Osteocyte (in vitro differentiated cells): ENCODE measurements at regions not wholly inside any gene's neighbourhood (a gene's known extent, or its start where the extent isn't known, plus 50 kb on each side); places are given as distances from the start of the nearest gene placed in this dataset.
A peak's percentile ranks its signal among the peaks of the same experiment; 100 is the strongest.

Source experiments
- DNase-seq: peaks from one replicate; pipeline ENCODE4 v3.0.0; 2021; ENCODE audit warnings: mixed read lengths; ENCODE audit not compliant: unreplicated experiment; ENCODE audit errors: extremely low spot score
- H3K27ac Mint-ChIP-seq: one replicate; pipeline ENCODE4 v1.8.0; 2021; ENCODE audit warnings: mild to moderate bottlenecking, mixed read lengths; ENCODE audit not compliant: unreplicated experiment
- H3K27me3 Mint-ChIP-seq: one replicate; pipeline ENCODE4 v1.8.0; 2021; ENCODE audit warnings: mixed read lengths; ENCODE audit not compliant: unreplicated experiment
- H3K36me3 Mint-ChIP-seq: one replicate; pipeline ENCODE4 v1.8.0; 2021; ENCODE audit warnings: mixed read lengths; ENCODE audit not compliant: unreplicated experiment
- H3K4me1 Mint-ChIP-seq: one replicate; pipeline ENCODE4 v1.8.0; 2021; ENCODE audit warnings: mixed read lengths; ENCODE audit not compliant: unreplicated experiment
- H3K4me3 Mint-ChIP-seq: one replicate; pipeline ENCODE4 v1.8.0; 2021; ENCODE audit warnings: mild to moderate bottlenecking, moderate library complexity, mixed read lengths; ENCODE audit not compliant: unreplicated experiment
- H3K9me3 Mint-ChIP-seq: one replicate; pipeline ENCODE4 v1.8.0; 2021; ENCODE audit warnings: mixed read lengths; ENCODE audit not compliant: unreplicated experiment
- TF ChIP-seq, protein P1 (sequence below): fragments of 200-600 bp; sonication (generic); IDR thresholded peaks from 2 replicates; pipeline ENCODE4 v1.5.0; 2021; ENCODE audit warnings: antibody characterized with exemption, mild to moderate bottlenecking, moderate library complexity

DNA sequence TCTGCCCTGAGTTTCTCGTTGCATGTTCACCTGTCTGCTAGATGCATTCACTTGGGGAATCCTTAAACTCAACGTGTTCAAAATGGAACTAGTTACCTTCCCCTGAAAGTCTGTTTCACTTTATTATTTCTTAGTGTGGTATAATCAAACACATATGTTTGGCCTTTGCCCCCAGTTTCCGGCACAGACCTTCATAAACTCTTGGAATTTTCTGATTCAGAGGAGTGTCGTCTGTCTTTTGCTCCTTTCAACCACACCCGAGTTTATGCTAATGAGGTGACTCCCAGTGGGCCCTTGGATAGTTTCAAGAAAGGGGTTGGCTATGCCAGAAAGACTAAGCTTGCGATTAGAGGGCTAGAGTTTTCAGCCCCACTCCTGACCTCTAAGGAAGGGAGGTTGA lies 198.9 kb downstream of the CDCA7 start:
- H3K27ac Mint-ChIP-seq = peak overlapping the region; percentile 60
- peak overlapping the region; percentile 0 for H3K4me3 Mint-ChIP-seq
- H3K4me1 Mint-ChIP-seq = peaks cover 57% of the 10 kb centered on the region
- DNase-seq = no peak
- TF ChIP-seq, protein P1, sequence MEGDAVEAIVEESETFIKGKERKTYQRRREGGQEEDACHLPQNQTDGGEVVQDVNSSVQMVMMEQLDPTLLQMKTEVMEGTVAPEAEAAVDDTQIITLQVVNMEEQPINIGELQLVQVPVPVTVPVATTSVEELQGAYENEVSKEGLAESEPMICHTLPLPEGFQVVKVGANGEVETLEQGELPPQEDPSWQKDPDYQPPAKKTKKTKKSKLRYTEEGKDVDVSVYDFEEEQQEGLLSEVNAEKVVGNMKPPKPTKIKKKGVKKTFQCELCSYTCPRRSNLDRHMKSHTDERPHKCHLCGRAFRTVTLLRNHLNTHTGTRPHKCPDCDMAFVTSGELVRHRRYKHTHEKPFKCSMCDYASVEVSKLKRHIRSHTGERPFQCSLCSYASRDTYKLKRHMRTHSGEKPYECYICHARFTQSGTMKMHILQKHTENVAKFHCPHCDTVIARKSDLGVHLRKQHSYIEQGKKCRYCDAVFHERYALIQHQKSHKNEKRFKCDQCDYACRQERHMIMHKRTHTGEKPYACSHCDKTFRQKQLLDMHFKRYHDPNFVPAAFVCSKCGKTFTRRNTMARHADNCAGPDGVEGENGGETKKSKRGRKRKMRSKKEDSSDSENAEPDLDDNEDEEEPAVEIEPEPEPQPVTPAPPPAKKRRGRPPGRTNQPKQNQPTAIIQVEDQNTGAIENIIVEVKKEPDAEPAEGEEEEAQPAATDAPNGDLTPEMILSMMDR = no peak
- H3K9me3 Mint-ChIP-seq = peaks cover 16% of the 10 kb centered on the region
- H3K27me3 Mint-ChIP-seq = no peaks in the 10 kb centered on the region
- peaks cover 6% of the 10 kb centered on the region for H3K36me3 Mint-ChIP-seq

DNA sequence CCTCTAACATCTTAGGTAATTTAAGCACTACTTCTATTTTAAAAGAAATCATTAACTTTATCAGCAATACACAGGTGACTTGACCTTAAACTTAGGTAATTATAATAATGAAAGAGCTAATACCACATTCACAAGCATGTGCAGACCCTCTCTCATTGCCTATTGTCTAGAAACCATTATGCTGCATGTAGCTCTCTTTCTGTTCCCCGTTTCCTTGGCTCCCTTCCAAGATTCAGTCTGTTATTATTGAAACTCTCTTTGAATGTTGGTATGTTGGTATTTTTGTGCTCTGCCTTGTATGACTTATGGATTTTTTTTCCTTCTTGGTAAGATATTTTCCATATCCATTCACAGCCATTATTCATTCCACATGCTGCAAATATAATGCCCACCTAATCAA lies 201.2 kb downstream of the CDCA7 start:
- Mint-ChIP-seq H3K4me3 (no peak overlapping the region), H3K36me3 (no peaks in the 10 kb centered on the region), H3K27ac (peak overlapping the region; percentile 53), H3K27me3 (no peaks in the 10 kb centered on the region), H3K4me1 (peaks cover 51% of the 10 kb centered on the region), H3K9me3 (peaks cover 8% of the 10 kb centered on the region)
- no peak for DNase-seq
- TF ChIP-seq, protein P1 = no peak

GRCh38 chr2:173556816-173557215 lies 202.1 kb downstream of the CDCA7 start:
- Mint-ChIP-seq H3K4me1 (peaks cover 51% of the 10 kb centered on the region), H3K4me3 (peak overlapping the region; percentile 37), H3K36me3 (peaks cover 4% of the 10 kb centered on the region), H3K9me3 (peaks cover 7% of the 10 kb centered on the region), H3K27ac (peak overlapping the region; percentile 53), H3K27me3 (no peaks in the 10 kb centered on the region)
- DNase-seq = no peak
- TF ChIP-seq, protein P1 = no peak

DNA sequence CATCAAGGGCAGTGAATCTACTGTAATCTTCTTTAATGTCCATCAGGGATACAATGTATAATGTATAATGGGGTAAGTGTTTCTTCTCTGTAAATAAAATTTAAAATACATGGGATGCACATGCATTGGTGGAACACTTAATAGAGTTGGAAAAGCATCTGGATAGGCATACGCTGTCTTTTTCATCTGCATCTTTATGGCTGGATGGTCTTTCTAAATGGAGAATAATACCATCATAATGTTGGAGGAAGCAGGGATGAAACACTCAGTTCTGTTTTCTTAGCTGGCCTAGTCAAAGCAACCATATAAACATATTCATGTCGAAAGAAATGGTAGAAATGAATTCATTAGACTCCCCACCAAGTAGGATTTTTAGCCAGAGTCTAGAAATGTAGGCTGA lies 202.8 kb downstream of the CDCA7 start:
- no peak overlapping the region for H3K4me3 Mint-ChIP-seq
- peaks cover 4% of the 10 kb centered on the region for H3K36me3 Mint-ChIP-seq
- no peak for DNase-seq
- no peak overlapping the region for H3K27ac Mint-ChIP-seq
- H3K4me1 Mint-ChIP-seq = peaks cover 46% of the 10 kb centered on the region
- TF ChIP-seq, protein P1 = no peak
- H3K9me3 Mint-ChIP-seq = peaks cover 9% of the 10 kb centered on the region
- H3K27me3 Mint-ChIP-seq = no peaks in the 10 kb centered on the region

DNA sequence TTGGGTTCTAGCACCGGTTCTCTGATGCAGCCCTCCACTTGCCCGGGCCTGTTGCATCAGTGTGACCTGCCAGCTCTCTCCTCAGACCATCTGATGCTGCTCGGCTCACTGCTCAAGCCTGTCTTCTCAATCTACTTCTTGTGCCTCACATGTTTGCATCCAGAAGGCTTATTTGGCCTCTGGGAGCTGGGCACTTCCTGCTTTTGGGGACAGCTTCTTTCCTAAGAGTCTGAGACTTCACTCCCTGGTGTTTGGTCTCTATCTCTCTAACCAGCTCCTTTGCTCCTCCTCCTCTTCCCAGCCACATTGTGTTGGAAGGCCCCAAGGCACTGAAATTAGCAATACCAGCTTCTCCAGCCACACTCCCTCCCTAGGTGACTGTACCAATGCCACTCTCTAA lies 212.8 kb downstream of the CDCA7 start:
- H3K9me3 Mint-ChIP-seq = peaks cover 6% of the 10 kb centered on the region
- TF ChIP-seq, protein P1 = no peak
- H3K4me1 Mint-ChIP-seq = peaks cover 9% of the 10 kb centered on the region
- no peaks in the 10 kb centered on the region for H3K36me3 Mint-ChIP-seq
- peaks cover 2% of the 10 kb centered on the region for H3K27me3 Mint-ChIP-seq
- H3K27ac Mint-ChIP-seq = no peak overlapping the region
- no peak overlapping the region for H3K4me3 Mint-ChIP-seq
- no peak for DNase-seq
